ENCODE measurements at regions not wholly inside any gene's neighbourhood (a gene's known extent, or its start where the extent isn't known, plus 50 kb on each side); places are given as distances from the start of the nearest gene placed in this dataset.

GRCh38 chr3:30945291-30945690 is 50.8 kb upstream of the GADL1 start:
- no peak for DNase-seq (ENCODE audit: low spot score)

DNA sequence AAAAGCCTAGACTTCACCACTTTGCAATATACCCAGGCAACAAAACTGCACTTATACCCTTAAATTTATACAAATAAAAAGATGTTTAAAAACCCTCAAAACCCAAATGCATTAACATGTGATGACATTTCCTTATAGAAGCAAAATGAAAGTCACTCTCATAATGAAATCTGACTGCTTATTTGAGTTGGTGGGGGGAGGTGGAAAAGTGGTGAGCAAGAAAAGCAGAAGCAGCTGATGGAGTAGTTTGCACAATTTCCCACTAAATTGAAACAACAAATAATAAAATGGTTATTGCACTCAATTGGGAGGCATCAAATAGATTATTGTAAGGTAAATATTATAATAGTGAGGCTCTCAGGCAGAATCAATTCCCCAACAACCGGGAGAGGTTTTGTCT is 54.0 kb upstream of the GADL1 start:
- no peak for DNase-seq (ENCODE audit: low spot score)

- no peak for DNase-seq (ENCODE audit: low spot score)
These were observed 57.4 kb upstream of the GADL1 start for GRCh38 chr3:30951826-30952225.

GRCh38 chr3:30952786-30953185 is 58.3 kb upstream of the GADL1 start:
- no peak for DNase-seq (ENCODE audit: low spot score)

GRCh38 chr3:30954426-30954825 is 60.0 kb upstream of the GADL1 start:
- DNase-seq (ENCODE audit: low spot score), result no peak

GRCh38 chr3:30962084-30962483 is 67.6 kb upstream of the GADL1 start:
- DNase-seq (ENCODE audit: low spot score), result no peak

DNA sequence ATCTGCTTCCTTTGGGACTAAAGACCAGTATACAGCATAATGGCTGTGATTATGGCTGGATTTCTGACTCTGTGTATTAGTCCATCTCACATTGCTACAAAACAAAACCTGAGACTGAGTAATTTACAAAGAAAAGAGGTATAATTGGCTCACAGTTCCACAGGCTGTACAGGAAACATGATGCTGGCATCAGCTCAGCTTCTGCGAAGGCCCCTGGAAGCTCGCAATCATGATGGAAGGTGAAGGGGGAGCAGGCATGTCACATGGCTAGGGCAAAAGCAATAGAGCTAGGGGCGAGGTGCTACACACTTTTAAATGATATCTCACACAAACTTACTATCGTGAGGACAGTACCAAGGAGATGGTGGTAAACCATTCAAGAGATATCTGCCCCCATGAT is 68.0 kb upstream of the GADL1 start:
- DNase-seq (ENCODE audit: low spot score), result no peak

GRCh38 chr3:30963223-30963722 is 68.8 kb upstream of the GADL1 start:
- no peak for DNase-seq (ENCODE audit: low spot score)

DNA sequence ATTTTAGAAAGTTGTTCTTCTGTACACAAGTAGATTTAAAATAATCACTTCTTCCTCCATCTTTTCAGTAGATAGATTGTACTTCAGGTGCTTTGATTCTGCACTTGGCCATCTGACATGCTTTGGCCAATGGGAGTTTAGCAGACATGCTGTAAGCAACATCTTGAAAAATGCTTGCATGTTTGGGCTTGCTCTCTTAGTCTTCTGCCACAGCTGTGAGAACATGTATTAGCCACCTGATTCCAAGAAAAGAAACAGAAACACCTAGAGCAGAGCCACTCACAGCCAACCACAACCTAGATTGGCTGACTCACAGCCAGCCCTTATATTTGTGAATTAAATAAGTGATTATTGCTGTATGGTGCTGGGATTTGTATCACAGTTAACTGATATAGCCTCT is 70.2 kb upstream of the GADL1 start:
- no peak for DNase-seq (ENCODE audit: low spot score)

- no peak for DNase-seq (ENCODE audit: low spot score)
These were observed 72.4 kb upstream of the GADL1 start for GRCh38 chr3:30966896-30967295.

GRCh38 chr3:30970183-30970582 is 75.7 kb upstream of the GADL1 start:
- DNase-seq (ENCODE audit: low spot score), result peak; percentile 11

GRCh38 chr3:30972449-30972848 is 78.0 kb upstream of the GADL1 start:
- DNase-seq (ENCODE audit: low spot score), result no peak

DNA sequence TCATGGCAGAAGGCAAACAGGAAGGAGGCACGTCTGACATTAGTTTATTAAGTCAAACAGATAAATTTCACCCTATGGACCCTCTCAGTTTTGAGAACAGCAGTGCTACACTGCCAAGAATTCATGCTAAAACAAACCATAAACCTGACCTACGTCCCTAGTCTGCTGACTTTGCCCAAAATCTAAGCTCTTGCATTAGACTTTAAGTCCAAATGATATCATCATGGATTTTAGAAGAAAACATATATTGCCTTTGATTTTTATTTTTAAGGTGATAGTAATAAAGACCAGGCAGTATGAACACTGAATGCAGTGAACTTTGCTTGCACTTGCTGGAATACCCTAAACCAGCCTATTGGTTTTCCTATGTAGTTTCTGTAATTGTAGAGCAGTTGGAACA is 79.6 kb upstream of the GADL1 start:
- DNase-seq (ENCODE audit: low spot score), result no peak

- DNase-seq (ENCODE audit: low spot score), result no peak
These were observed 83.1 kb upstream of the GADL1 start for GRCh38 chr3:30977592-30977991.

GRCh38 chr3:30980993-30981392 is 86.5 kb upstream of the GADL1 start:
- no peak for DNase-seq (ENCODE audit: low spot score)

- DNase-seq (ENCODE audit: low spot score), result no peak
These were observed 88.1 kb upstream of the GADL1 start for GRCh38 chr3:30982416-30983075.

DNA sequence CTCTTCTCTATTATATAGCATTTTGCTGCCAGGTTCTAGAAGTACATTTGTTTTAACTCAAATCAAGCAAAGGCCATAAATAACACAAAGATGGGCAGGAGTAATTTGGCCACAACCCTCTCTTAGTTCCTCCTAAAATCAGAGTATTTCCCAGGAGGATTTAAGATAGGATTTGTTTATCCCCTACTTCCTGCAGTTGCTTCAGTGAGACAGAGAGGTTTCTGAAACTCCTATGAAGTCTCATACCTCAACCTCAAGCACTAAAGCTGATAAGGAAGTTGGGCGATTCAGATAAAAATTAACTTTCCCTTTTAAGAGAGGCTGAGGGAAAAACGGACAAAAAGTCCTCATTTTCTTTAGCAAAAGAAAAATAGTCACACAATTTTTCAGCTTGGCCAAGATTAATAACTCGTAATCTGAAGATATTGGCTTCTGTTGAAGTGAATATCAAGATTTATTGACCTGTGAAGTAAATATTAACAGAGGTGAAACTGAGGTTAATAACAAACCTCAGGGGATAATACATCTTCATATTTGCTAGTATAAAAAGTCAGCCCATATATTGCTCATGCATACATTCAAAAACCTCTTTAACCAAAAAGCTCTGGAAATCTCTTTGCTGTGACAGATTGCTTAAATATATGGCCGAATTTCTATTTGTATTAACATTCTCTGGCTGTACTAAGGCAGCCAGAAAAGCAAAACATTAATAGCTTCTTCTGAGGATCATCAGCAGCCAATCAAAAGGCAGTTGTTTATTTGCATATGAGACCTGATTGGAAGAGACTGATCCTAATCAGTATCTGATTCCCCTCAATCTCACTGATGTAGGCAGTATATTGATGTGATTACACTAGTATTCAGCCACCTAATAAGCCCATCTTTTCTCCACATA is 90.6 kb upstream of the GADL1 start:
- no peak for DNase-seq (ENCODE audit: low spot score)

GRCh38 chr3:30986551-30986950 is 92.1 kb upstream of the GADL1 start:
- no peak for DNase-seq (ENCODE audit: low spot score)

GRCh38 chr3:30988769-30989168 is 94.3 kb upstream of the GADL1 start:
- no peak for DNase-seq (ENCODE audit: low spot score)

GRCh38 chr3:30989276-30990030 is 95.0 kb upstream of the GADL1 start:
- DNase-seq (ENCODE audit: low spot score), result no peak

GRCh38 chr3:30996467-30996866 is 102.0 kb upstream of the GADL1 start:
- no peak for DNase-seq (ENCODE audit: low spot score)

DNA sequence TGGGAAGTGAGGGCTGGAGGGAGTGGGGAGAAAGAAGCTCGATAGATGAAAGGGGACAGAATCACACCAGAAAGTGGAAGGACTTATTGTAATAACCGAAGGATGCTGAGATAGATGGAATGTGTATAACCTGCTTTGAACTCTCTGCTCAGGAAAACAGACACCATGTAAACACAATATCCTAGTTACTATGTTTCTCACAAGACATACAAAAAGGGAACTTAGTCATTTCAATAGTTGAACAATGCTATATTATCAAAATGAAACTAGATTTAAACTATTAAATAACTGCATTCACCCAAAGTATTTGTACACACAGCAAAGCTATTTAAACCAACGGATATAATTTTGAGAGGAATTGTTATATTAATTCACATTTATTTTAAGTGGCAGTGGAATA is 108.3 kb upstream of the GADL1 start:
- DNase-seq (ENCODE audit: low spot score), result no peak

Measured in SW480 (cell line).